Heart left ventricle (tissue), 13 donors: ENCODE measurements at regions not wholly inside any gene's neighbourhood (a gene's known extent, or its start where the extent isn't known, plus 50 kb on each side); places are given as distances from the start of the nearest gene placed in this dataset.

Source experiments
- CTCF ChIP-seq, 12 donors: fragments of 200-600 bp; sonication (generic) in 4 of 12; IDR thresholded peaks; one replicate each; pipeline versions ENCODE4 v1.5.0 to v1.8.0; 2018 to 2022; ENCODE audit warnings: antibody characterized with exemption in 12 of 12, mild to moderate bottlenecking in 5 of 12
- POLR2A ChIP-seq, 2 donors: fragments of 450-650 bp; IDR thresholded peaks; one replicate each; pipeline ENCODE4 v1.6.1; 2017; ENCODE audit warnings: antibody characterized with exemption in 2 of 2, mild to moderate bottlenecking in 2 of 2, moderate library complexity in 2 of 2
- donor health status: ischemic (EF 13 %, LVEDD 7.1; RV severe dilation, severe dysfunction).
- donor health status: DM: no; HTN: yes; CAD: no.
- donor health status: DM: no; HTN: no; CAD: no.
- donor health status: ischemic (EF 25% LVEDD 6.9; RV normal size, moderate dysfunction).
- donor health status: ischemic (EF 25% LVEDD 5.7; RV mildly dilated, moderate dysfunction).
- donor health status: ischemic (EF 35%, LVEDD 5.7; RV mildly dilated, moderate dysfunction).
- donor health status: nonischemic (EF 11% LVEDD 7.7; RV severe dilation, severe dysfunction).
- donor health status: DM: yes; HTN: yes; CAD: no.
- donor health status: PGD.
- donor health status: ischemic (EF 29% LVEDD 5.4; RV normal size, mild dysfunction).
- donor health status: nonischemic (EF 23%, LVEDD 6.1; RV moderate dilation, normal function).

GRCh38 chr10:47054974-47055373, 143.7 kb downstream of the PTPN20 start:
- TF ChIP-seq CTCF (IDR thresholded peaks at IDR 0.05) (no peak), POLR2A (IDR thresholded peaks at IDR 0.05) (no peak)
